PC-9 (cell line): ENCODE measurements at regions not wholly inside any gene's neighbourhood (a gene's known extent, or its start where the extent isn't known, plus 50 kb on each side); places are given as distances from the start of the nearest gene placed in this dataset.

Experiments used
- CTCF ChIP-seq: fragments of 200-600 bp; sonication (generic); conservative IDR thresholded peaks from 2 replicates; pipeline ENCODE4 v1.6.1; 2017; ENCODE audit warnings: mixed run types, antibody characterized with exemption, mild to moderate bottlenecking, moderate library complexity
- EZH2 ChIP-seq: fragments of 200-600 bp; sonication (generic); IDR thresholded peaks from 2 replicates; pipeline ENCODE4 v1.8.0; 2017; ENCODE audit warnings: antibody characterized with exemption, low read depth

- TF ChIP-seq EZH2, result no peak
- TF ChIP-seq CTCF, result no peak
Observed at GRCh38 chr7:130880668-130881067, 146.7 kb upstream of the KLF14 start.
